Esophagus squamous epithelium (tissue), 5 donors: ENCODE measurements at regions not wholly inside any gene's neighbourhood (a gene's known extent, or its start where the extent isn't known, plus 50 kb on each side); places are given as distances from the start of the nearest gene placed in this dataset.

Source experiments
- DNase-seq: peaks from one replicate; lab custom pipeline; 2025; lab: John Stamatoyannopoulos, UW
- H3K27ac ChIP-seq, 4 donors: fragments of 200-600 bp; sonication (generic); one replicate each; pipeline ENCODE4 v1.5.1; 2016 to 2019; ENCODE audit warnings: mild to moderate bottlenecking in 1 of 4
- H3K27me3 ChIP-seq, 4 donors: fragments of 200-600 bp; sonication (generic); 1 replicate in 3 of 4; 2 replicates in 1 of 4; pipeline versions ENCODE4 v1.5.1 to v1.6.0; 2017 to 2021; ENCODE audit warnings: antibody characterized with exemption in 1 of 4
- H3K36me3 ChIP-seq, 3 donors: fragments of 200-600 bp; sonication (generic); one replicate each; pipeline ENCODE4 v1.5.1; 2016 to 2019
- H3K4me1 ChIP-seq, 3 donors: fragments of 200-600 bp; sonication (generic); one replicate each; pipeline ENCODE4 v1.5.1; 2017 to 2019
- H3K4me3 ChIP-seq, 4 donors: fragments of 200-600 bp; sonication (generic); 1 replicate in 3 of 4; 2 replicates in 1 of 4; pipeline ENCODE4 v1.5.1; 2016 to 2019; ENCODE audit warnings: mild to moderate bottlenecking in 2 of 4, moderate library complexity in 1 of 4
- H3K9me3 ChIP-seq, 3 donors: fragments of 200-600 bp; sonication (generic); one replicate each; pipeline ENCODE4 v1.5.1; 2016 to 2019
- CTCF ChIP-seq, 6 experiments: fragments of 450-650 bp in 4 of 6; fragments of 200-600 bp in 2 of 6; sonication (generic) in 2 of 6; IDR thresholded peaks; one replicate each; pipeline ENCODE4 v1.5.1; 2016 to 2019; ENCODE audit warnings: antibody characterized with exemption in 6 of 6, mild to moderate bottlenecking in 4 of 6, moderate library complexity in 4 of 6
- POLR2A ChIP-seq, 4 donors: fragments of 450-650 bp; IDR thresholded peaks; one replicate each; pipeline ENCODE4 v1.6.1; 2017; ENCODE audit warnings: antibody characterized with exemption in 4 of 4, mild to moderate bottlenecking in 4 of 4, moderate library complexity in 3 of 4
- WGBS, 2 donors: methylation state at CpG; one replicate each; pipeline ENCODE4 v1.1.5; 2018; 5-methylcytosine and 5-hydroxymethylcytosine counted together
- intact Hi-C: fragments of 100-400 bp; cut with DNase I; formaldehyde crosslinking; loops from one replicate; pipeline ENCODE4 v1.15.0; 2022
- donor health status: DM: yes; HTN: yes; CAD: no.

- no peak overlapping the region for H3K4me3 ChIP-seq
- no peak for DNase-seq
- intact Hi-C loops = no loop called here
- H3K9me3 ChIP-seq = no peaks in the 10 kb centered on the region
- TF ChIP-seq POLR2A (IDR thresholded peaks at IDR 0.05) (no peak), CTCF (IDR thresholded peaks at IDR 0.05) (no peak)
- WGBS, 2 donors = 64 to 83% methylated on average over 1 of the region's 1 CpG
- H3K27ac ChIP-seq = no peak overlapping the region
- H3K36me3 ChIP-seq = no peaks in the 10 kb centered on the region
- peaks cover 0 to 62% (median 0%) of the 10 kb centered on the region in 4 donors for H3K27me3 ChIP-seq
- H3K4me1 ChIP-seq = peaks cover 6 to 32% (median 7%) of the 10 kb centered on the region in 3 donors
These were observed 133.5 kb downstream of the GLI2 start for GRCh38 chr2:120869036-120869729.

- no peak overlapping the region for H3K27ac ChIP-seq
- intact Hi-C loops = no loop called here
- no peaks in the 10 kb centered on the region for H3K36me3 ChIP-seq
- TF ChIP-seq CTCF (IDR thresholded peaks at IDR 0.05) (no peak), POLR2A (IDR thresholded peaks at IDR 0.05) (no peak)
- H3K4me1 ChIP-seq = peaks cover 6 to 38% (median 7%) of the 10 kb centered on the region in 3 donors
- no peaks in the 10 kb centered on the region for H3K9me3 ChIP-seq
- H3K27me3 ChIP-seq = peaks cover 0 to 59% (median 0%) of the 10 kb centered on the region in 4 donors
- H3K4me3 ChIP-seq = no peak overlapping the region
- DNase-seq = no peak
- WGBS, 2 donors = 69 to 81% methylated on average over 4 to 5 of the region's 5 CpGs
These were observed 134.2 kb downstream of the GLI2 start for GRCh38 chr2:120869730-120870466.

GRCh38 chr2:120870467-120870788 lies 134.8 kb downstream of the GLI2 start:
- peaks cover 6 to 43% (median 7%) of the 10 kb centered on the region in 3 donors for H3K4me1 ChIP-seq
- intact Hi-C loops = no loop called here
- H3K27ac ChIP-seq = no peak overlapping the region
- WGBS, 2 donors = 94 to 95% methylated on average over 7 to 9 of the region's 9 CpGs
- TF ChIP-seq CTCF (IDR thresholded peaks at IDR 0.05) (no peak), POLR2A (IDR thresholded peaks at IDR 0.05) (no peak)
- no peak overlapping the region for H3K4me3 ChIP-seq
- H3K27me3 ChIP-seq = peaks cover 0 to 54% (median 0%) of the 10 kb centered on the region in 4 donors
- H3K36me3 ChIP-seq = no peaks in the 10 kb centered on the region
- no peak for DNase-seq
- no peaks in the 10 kb centered on the region for H3K9me3 ChIP-seq

- H3K27ac ChIP-seq = no peak overlapping the region
- intact Hi-C loops = no loop called here
- H3K36me3 ChIP-seq = no peaks in the 10 kb centered on the region
- H3K4me1 ChIP-seq = peaks cover 6 to 45% (median 7%) of the 10 kb centered on the region in 3 donors
- WGBS, 2 donors = 95 to 100% methylated on average over 3 to 7 of the region's 10 CpGs
- no peaks in the 10 kb centered on the region for H3K9me3 ChIP-seq
- TF ChIP-seq POLR2A (IDR thresholded peaks at IDR 0.05) = no peak
- no peak for TF ChIP-seq CTCF (IDR thresholded peaks at IDR 0.05)
- H3K27me3 ChIP-seq = peaks cover 0 to 47% (median 0%) of the 10 kb centered on the region in 4 donors
- no peak for DNase-seq
- H3K4me3 ChIP-seq = no peak overlapping the region
These were observed 135.5 kb downstream of the GLI2 start for GRCh38 chr2:120871016-120871635.
